Fibroblast of lung (primary cell): ENCODE measurements at regions not wholly inside any gene's neighbourhood (a gene's known extent, or its start where the extent isn't known, plus 50 kb on each side); places are given as distances from the start of the nearest gene placed in this dataset.

ENCODE experiments used
- EZH2 ChIP-seq: IDR thresholded peaks from 2 replicates; pipeline ENCODE4 v1.5.1; 2012; ENCODE audit warnings: low read length, control low read depth, mild to moderate bottlenecking; ENCODE audit errors: missing control alignments
- TF ChIP-seq, protein P1 (sequence below), 2 donors: IDR thresholded peaks in 1 of 2; conservative IDR thresholded peaks in 1 of 2; 1 replicate in 1 of 2; 2 replicates in 1 of 2; pipeline ENCODE4 v1.5.1; 2011 to 2012; ENCODE audit warnings: low read length in 2 of 2, control low read depth in 1 of 2, inconsistent platforms in 1 of 2, low read depth in 1 of 2, mild to moderate bottlenecking in 1 of 2

DNA sequence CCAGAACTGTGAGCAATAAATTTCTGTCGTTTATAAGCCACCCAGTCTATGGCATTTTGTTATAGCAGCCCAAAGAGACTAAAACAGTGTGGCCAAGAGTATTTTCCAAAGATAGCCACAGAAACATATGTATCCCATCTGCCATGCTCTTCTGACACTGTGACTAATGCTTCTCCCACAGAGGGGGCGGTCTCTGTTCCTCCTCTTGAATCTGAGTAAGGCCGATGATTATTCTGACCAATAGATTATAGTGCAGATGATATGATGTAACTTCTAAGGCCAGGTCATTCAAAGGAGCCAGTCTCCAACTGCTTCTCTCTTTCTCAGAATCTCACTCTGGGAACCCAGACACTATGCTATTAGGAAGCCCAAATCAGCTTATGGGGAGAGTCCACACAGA lies 570.7 kb downstream of the BCOR start:
- TF ChIP-seq, protein P1, sequence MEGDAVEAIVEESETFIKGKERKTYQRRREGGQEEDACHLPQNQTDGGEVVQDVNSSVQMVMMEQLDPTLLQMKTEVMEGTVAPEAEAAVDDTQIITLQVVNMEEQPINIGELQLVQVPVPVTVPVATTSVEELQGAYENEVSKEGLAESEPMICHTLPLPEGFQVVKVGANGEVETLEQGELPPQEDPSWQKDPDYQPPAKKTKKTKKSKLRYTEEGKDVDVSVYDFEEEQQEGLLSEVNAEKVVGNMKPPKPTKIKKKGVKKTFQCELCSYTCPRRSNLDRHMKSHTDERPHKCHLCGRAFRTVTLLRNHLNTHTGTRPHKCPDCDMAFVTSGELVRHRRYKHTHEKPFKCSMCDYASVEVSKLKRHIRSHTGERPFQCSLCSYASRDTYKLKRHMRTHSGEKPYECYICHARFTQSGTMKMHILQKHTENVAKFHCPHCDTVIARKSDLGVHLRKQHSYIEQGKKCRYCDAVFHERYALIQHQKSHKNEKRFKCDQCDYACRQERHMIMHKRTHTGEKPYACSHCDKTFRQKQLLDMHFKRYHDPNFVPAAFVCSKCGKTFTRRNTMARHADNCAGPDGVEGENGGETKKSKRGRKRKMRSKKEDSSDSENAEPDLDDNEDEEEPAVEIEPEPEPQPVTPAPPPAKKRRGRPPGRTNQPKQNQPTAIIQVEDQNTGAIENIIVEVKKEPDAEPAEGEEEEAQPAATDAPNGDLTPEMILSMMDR (conservative IDR thresholded peaks at IDR 0.05 in 1 of 2, IDR thresholded peaks at IDR 0.05 in 1 of 2; ENCODE audit: low read depth in 1 of 2, low read length in 2 of 2): no peak
- no peak for TF ChIP-seq EZH2
